ACHN (cell line): ENCODE measurements at regions not wholly inside any gene's neighbourhood (a gene's known extent, or its start where the extent isn't known, plus 50 kb on each side); places are given as distances from the start of the nearest gene placed in this dataset.

Source experiments
- DNase-seq: peaks from one replicate; pipeline ENCODE4 v3.0.0-alpha.2; 2015
- in situ Hi-C: cut with HindIII; loops from 2 replicates; pipeline ENCODE4 v1.10.0; 2017; ENCODE audit warnings: low sequenced_read_pairs, low pct_ligation_motif_present, low pct_unique_long_range_greater_than_20kb

- no peak for DNase-seq
- in situ Hi-C loops: no loop called here
These were observed 376.6 kb downstream of the HRH4 start for GRCh38 chr18:24837066-24837465.

- DNase-seq: no peak
- in situ Hi-C loops: no loop called here
These were observed 379.6 kb downstream of the HRH4 start for GRCh38 chr18:24840051-24840450.

- in situ Hi-C loops: no loop called here
- DNase-seq: no peak
These were observed 380.2 kb downstream of the HRH4 start for GRCh38 chr18:24840640-24841039.

- DNase-seq: no peak
- in situ Hi-C loops: no loop called here
These were observed 381.1 kb downstream of the HRH4 start for GRCh38 chr18:24841536-24841935.

- in situ Hi-C loops: no loop called here
- DNase-seq: no peak
These were observed 382.7 kb downstream of the HRH4 start for GRCh38 chr18:24843123-24843522.

GRCh38 chr18:24846138-24846537 is 385.7 kb downstream of the HRH4 start:
- DNase-seq: no peak
- in situ Hi-C loops: no loop called here

- in situ Hi-C loops: no loop called here
- no peak for DNase-seq
These were observed 390.1 kb downstream of the HRH4 start for GRCh38 chr18:24850532-24850931.

GRCh38 chr18:24853076-24853475 is 392.6 kb downstream of the HRH4 start:
- DNase-seq: no peak
- in situ Hi-C loops: no loop called here

GRCh38 chr18:24860978-24861680 is 400.7 kb downstream of the HRH4 start:
- in situ Hi-C loops: no loop called here
- DNase-seq: no peak

GRCh38 chr18:24862201-24862816 is 401.9 kb downstream of the HRH4 start:
- DNase-seq: no peak
- in situ Hi-C loops: no loop called here

GRCh38 chr18:24868311-24868710 is 407.9 kb downstream of the HRH4 start:
- in situ Hi-C loops: no loop called here
- DNase-seq: no peak

- in situ Hi-C loops: no loop called here
- DNase-seq: no peak
These were observed 408.4 kb downstream of the HRH4 start for GRCh38 chr18:24868760-24869237.

- in situ Hi-C loops: no loop called here
- no peak for DNase-seq
These were observed 408.8 kb downstream of the HRH4 start for GRCh38 chr18:24869285-24869684.

- in situ Hi-C loops: no loop called here
- DNase-seq: no peak
These were observed 414.8 kb downstream of the HRH4 start for GRCh38 chr18:24875286-24875685.

- in situ Hi-C loops: no loop called here
- no peak for DNase-seq
These were observed 415.3 kb downstream of the HRH4 start for GRCh38 chr18:24875777-24876176.

- DNase-seq: no peak
- in situ Hi-C loops: no loop called here
These were observed 415.8 kb downstream of the HRH4 start for GRCh38 chr18:24876266-24876665.

- no peak for DNase-seq
- in situ Hi-C loops: no loop called here
These were observed 416.6 kb downstream of the HRH4 start for GRCh38 chr18:24877066-24877465.

GRCh38 chr18:24877546-24877945 is 417.1 kb downstream of the HRH4 start:
- in situ Hi-C loops: no loop called here
- no peak for DNase-seq

GRCh38 chr18:24878289-24878688 is 417.9 kb downstream of the HRH4 start:
- DNase-seq: peak; percentile 30
- in situ Hi-C loops: no loop called here

- in situ Hi-C loops: no loop called here
- no peak for DNase-seq
These were observed 424.8 kb downstream of the HRH4 start for GRCh38 chr18:24885276-24885675.
